SIG-M5 treated with dmso at 0.1 percent for 504 hours (cell line): ENCODE measurements at regions not wholly inside any gene's neighbourhood (a gene's known extent, or its start where the extent isn't known, plus 50 kb on each side); places are given as distances from the start of the nearest gene placed in this dataset.

ENCODE experiments used
- DNase-seq: peaks from one replicate; lab custom pipeline; 2025; ENCODE audit not compliant: unreplicated experiment; lab: John Stamatoyannopoulos, UW

GRCh38 chrX:44470816-44471215 is 71.8 kb downstream of the FUNDC1 start:
- DNase-seq = no peak

GRCh38 chrX:44462850-44463249 is 79.8 kb downstream of the FUNDC1 start:
- no peak for DNase-seq

GRCh38 chrX:44459501-44459900 is 83.2 kb downstream of the FUNDC1 start:
- no peak for DNase-seq

- DNase-seq = no peak
Measured at GRCh38 chrX:44456685-44457084, 86.0 kb downstream of the FUNDC1 start.

GRCh38 chrX:44451056-44451455 is 91.6 kb downstream of the FUNDC1 start:
- no peak for DNase-seq

- DNase-seq = no peak
Measured at GRCh38 chrX:44447214-44447613, 95.4 kb downstream of the FUNDC1 start.

GRCh38 chrX:44440006-44440405 is 96.5 kb upstream of the EFHC2 start:
- DNase-seq = no peak

- DNase-seq = no peak
Measured at GRCh38 chrX:44439242-44439794, 95.8 kb upstream of the EFHC2 start.

- DNase-seq = no peak
Measured at GRCh38 chrX:44435047-44435446, 91.6 kb upstream of the EFHC2 start.

GRCh38 chrX:44433556-44433955 is 90.1 kb upstream of the EFHC2 start:
- DNase-seq = no peak

GRCh38 chrX:44432641-44433040 is 89.2 kb upstream of the EFHC2 start:
- DNase-seq = no peak

- peak; percentile 47 for DNase-seq
Measured at GRCh38 chrX:44431194-44431593, 87.7 kb upstream of the EFHC2 start.

GRCh38 chrX:44428989-44429627 is 85.6 kb upstream of the EFHC2 start:
- peak; percentile 22 for DNase-seq

GRCh38 chrX:44422631-44423030 is 79.2 kb upstream of the EFHC2 start:
- no peak for DNase-seq

GRCh38 chrX:44415639-44416386 is 72.3 kb upstream of the EFHC2 start:
- DNase-seq = no peak

GRCh38 chrX:44401151-44401550 is 57.7 kb upstream of the EFHC2 start:
- no peak for DNase-seq

GRCh38 chrX:44400588-44400987 is 57.1 kb upstream of the EFHC2 start:
- DNase-seq = no peak

GRCh38 chrX:44400161-44400560 is 56.7 kb upstream of the EFHC2 start:
- no peak for DNase-seq
